ENCODE measurements at regions not wholly inside any gene's neighbourhood (a gene's known extent, or its start where the extent isn't known, plus 50 kb on each side); places are given as distances from the start of the nearest gene placed in this dataset.
"Not testable (repeated sequence)": the region's sequence is repeated elsewhere in the genome, so short reads cannot be mapped to it uniquely, and the experiment has no call there.

DNA sequence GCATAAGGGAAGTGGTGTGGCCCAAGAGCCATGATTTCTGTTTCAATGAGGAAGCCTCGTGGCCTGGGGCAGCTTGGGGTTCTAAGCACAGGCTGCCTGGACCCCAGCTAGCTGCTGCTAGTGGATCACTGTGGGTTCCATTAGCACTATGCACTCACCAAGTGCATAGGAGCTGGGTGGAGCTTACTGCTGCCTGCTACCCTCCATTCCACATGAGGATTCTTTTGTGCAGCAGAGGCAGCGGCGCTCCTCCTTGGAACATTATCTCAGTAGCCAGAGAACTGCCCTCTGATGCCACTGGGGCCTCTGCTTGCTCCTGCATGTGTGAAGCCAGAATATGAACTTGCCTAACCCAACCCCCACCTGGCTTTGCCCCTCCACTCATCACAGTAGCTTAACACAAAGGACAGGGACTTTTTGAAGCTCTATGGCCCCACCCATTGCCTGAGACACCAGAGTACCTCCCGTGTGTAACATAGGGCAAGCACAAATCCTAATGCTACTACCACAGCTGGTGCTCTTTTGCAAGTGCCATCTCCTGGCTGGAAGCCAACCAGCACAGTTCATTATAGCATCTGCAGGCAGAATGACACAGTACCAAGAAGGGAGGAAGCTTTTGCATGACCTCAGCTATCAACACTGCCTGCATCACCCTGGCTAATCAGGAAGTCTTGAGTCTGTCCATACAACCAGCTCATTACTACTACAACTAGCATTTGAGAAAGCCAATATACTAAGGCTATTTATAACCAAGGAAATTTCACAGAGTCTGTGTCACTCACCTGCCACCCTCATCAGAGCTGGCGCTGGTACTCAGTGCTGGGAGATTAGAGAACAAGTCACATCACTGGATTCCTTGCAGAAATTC is 297.0 kb upstream of the GULP1 start:
- DNase-seq (ENCODE audit: low spot score), result peak; percentile 32

- DNase-seq (ENCODE audit: low spot score), result no peak
Measured at GRCh38 chr2:187995556-187995955, 296.1 kb upstream of the GULP1 start.

DNA sequence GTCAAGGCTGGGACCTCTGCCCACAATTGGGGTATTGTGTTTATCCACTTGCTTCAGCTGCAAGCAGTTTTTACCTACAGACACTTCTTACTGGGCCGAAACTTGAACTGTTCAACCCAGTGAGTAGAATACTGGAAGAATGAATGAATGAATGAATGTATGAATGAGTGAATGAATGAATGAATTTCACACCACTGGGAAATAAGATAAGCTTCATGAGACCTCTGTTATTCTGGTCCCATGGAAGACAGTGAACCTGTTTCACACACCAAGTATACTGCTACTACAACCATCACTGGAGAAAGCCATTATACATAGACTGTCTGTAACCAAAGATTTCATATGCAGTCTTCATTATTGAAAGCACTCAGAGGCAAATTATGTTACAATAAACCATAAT is 295.0 kb upstream of the GULP1 start:
- no peak for DNase-seq (ENCODE audit: low spot score)

- no peak for DNase-seq (ENCODE audit: low spot score)
Measured at GRCh38 chr2:188000189-188000588, 291.5 kb upstream of the GULP1 start.

GRCh38 chr2:188003800-188004199 is 287.9 kb upstream of the GULP1 start:
- DNase-seq (ENCODE audit: low spot score), result no peak

- DNase-seq (ENCODE audit: low spot score), result no peak
Measured at GRCh38 chr2:188013767-188014166, 277.9 kb upstream of the GULP1 start.

DNA sequence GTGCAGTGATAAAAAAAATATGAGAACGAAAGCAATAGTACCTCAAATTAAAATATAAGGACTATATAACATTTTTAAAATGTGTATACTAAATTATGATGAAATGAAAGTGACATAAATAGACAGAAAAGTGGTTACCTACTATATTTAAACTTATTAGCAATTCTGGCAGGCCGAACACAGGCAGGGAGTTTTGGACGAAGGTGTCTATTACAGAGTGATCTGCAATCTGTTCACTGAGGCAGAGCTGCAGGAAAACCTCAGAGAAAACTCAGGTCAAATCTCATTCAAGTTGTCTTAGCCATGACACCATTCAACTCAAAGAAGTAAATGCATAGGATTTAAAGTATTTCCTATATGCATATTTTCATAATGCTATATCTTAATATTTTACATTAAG is 274.8 kb upstream of the GULP1 start:
- DNase-seq (ENCODE audit: low spot score), result no peak

DNA sequence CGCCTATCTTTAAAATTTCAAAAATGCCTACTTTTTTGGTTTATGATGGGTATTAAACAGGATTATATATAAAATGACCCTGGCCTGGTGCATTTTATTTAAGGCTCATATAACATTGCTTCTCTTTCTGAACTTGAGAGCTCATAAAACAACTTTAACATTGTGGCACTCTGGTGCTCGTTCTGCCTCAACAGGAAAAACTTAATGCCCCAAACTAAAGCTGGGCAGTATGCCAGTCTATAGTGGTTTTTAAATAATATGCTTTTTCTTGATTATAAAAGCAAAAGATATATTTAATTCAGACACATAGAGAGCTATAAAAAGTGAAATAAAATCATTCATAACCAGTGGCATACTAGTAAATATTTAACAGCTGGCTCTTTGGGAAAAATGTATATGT is 269.3 kb upstream of the GULP1 start:
- no peak for DNase-seq (ENCODE audit: low spot score)

- DNase-seq (ENCODE audit: low spot score), result no peak
Measured at GRCh38 chr2:188023035-188023434, 268.6 kb upstream of the GULP1 start.

DNA sequence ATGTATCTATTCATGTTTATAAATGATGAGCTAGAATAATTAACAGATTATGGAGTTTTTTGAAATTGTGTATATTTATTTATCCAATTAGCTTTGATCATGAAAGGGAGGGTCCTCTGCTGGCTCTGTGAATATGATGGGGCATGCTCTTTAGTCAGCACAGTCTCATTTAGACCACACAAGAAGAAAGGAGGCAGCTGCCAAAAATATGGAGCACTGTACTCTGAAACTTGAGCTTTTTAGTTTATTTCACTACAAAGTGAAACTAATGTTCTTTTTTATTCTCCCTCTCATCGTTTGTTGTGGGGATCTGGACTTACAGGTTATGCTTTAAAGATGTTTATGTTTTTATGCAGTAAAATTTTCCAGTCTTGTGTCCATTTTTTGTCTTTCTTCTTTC is 266.9 kb upstream of the GULP1 start:
- no peak for DNase-seq (ENCODE audit: low spot score)

GRCh38 chr2:188028739-188029138 is 262.9 kb upstream of the GULP1 start:
- no peak for DNase-seq (ENCODE audit: low spot score)

DNA sequence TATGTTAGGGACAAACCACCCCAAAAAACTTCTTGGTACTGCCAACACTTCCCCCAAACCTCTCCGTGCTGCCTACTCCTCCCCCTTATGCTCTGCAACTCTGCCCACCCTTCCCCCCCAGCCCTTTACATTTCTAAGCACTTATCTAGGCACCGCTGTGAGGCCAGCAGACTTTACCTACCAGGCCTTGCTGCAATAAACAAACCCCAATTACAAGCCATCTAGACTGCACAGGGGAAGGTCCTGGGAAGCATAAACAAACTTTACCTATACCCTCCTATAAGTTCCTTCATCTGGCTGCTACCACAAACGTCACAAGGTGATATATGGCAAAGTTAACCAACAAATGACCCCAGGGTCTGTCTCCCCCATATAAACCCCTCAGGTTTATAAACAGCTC is 259.4 kb upstream of the GULP1 start:
- no peak for DNase-seq (ENCODE audit: low spot score)

DNA sequence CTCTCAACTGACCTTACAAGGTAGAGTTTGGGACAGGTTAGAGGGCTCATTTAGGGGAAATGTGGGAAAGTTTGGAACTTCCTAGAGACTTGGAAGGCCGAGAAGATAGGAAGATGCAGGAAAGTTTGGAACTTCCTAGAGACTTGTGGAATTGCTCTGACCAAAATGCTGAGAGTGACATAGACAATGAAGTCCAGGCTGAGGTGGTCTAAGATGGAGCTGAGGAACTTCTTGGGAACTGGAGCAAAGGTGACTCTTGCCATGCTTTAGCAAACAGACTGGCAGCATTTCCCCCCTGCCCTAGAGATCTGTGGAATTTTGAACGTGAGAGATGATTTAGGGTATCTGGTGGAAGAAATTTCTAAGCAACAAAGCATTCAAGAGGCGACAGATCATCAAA is 258.9 kb upstream of the GULP1 start:
- no peak for DNase-seq (ENCODE audit: low spot score)

DNA sequence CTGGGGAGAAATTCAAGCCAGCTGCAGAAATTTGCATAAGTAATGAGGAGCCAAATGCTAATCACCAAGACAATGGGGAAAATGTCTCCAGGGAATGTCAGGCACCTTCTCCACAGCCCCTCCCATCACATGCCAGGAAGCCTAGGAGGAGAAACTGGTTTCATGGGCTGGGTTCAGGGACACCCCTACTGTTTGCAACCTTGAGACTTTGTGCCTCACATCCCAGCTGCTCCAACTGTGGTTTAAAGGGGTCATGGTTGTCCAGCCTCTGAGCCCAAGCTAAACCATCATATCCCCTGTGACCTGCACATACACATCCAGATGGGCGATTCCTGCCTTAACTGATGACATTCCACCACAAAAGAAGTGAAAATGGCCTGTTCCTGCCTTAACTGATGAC is 258.4 kb upstream of the GULP1 start:
- DNase-seq (ENCODE audit: low spot score), result not testable (repeated sequence)

DNA sequence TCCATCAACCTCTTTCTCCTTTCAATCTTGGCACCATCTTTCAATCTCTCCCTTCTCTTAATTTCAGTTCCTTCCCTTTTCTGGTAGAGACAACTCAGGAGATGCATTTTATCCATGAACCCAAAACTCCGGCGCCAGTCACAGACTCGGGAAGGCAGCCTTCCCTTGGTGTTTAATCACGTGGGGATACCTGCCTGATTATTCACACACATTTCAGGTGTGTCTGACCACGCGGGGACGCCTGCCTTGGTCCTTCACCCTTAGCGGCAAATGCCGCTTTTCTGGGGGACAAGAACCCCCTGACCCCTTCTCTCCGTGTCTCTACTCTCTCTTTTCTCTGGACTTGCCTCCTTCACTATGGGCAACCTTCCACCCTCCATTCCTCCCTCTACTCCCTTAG is 257.6 kb upstream of the GULP1 start:
- not testable (repeated sequence) for DNase-seq (ENCODE audit: low spot score)

GRCh38 chr2:188035377-188035776 is 256.3 kb upstream of the GULP1 start:
- DNase-seq (ENCODE audit: low spot score), result not testable (repeated sequence)

GRCh38 chr2:188036786-188037185 is 254.9 kb upstream of the GULP1 start:
- DNase-seq (ENCODE audit: low spot score), result not testable (repeated sequence)

DNA sequence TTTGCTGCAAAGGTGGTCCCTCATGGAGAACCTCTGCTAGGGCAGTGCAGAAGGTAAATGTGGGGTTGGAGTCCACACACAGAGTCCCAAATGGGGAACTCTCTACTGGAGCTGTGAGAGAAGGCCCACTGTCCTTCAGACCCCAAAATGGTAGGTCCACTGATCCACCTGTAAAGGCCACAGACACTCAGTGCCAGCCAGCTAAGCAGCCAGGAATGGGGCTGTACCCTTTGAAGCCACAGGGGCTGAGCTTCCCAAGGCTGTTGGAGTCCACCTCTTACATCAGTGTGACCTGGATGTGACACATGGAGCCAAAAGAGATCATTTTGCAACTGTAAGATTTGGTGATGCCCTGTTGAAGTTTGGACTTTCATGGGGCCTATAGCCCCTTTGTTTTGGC is 252.4 kb upstream of the GULP1 start:
- no peak for DNase-seq (ENCODE audit: low spot score)

GRCh38 chr2:188042412-188042811 is 249.3 kb upstream of the GULP1 start:
- no peak for DNase-seq (ENCODE audit: low spot score)

DNA sequence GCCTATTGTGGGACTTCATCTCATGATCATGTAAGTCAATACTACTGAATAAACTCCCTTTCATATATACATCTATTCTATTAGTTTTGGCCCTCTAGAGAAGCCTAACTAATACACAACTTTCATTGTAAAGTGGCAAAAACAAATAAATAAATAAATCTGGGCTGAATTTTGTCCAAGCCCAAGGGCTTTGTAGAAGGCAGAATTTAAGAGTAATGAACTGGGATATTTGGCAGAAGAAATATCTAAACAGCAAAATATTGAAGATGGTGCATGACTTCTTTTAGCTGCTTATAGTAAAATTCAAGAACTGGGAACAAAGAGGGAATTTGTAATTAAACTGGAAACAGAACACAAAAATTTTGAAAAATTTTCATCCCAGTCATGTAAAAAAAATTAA is 246.7 kb upstream of the GULP1 start:
- no peak for DNase-seq (ENCODE audit: low spot score)

- DNase-seq (ENCODE audit: low spot score), result no peak
Measured at GRCh38 chr2:188046437-188046836, 245.2 kb upstream of the GULP1 start.

- DNase-seq (ENCODE audit: low spot score), result no peak
Measured at GRCh38 chr2:188047735-188048134, 243.9 kb upstream of the GULP1 start.

- DNase-seq (ENCODE audit: low spot score), result no peak
Measured at GRCh38 chr2:188050726-188051125, 240.9 kb upstream of the GULP1 start.

DNA sequence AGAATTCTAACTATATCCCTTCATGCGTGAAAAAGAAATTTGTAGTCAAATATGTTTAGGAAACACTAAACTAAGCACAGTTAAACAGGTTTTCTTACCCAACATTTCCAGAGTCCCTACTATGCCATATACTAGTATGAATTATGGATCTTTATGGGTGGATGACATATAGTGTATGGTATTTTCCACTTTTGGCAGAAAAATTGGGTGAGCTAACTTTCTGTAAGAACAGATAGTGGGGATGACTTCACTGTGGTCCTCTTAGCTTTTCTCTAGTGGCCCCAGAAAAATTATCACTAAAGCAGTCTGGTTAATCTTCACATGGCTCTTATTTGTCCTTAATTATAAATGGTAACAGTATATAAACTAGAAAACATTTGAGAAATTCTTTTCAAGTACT is 240.0 kb upstream of the GULP1 start:
- DNase-seq (ENCODE audit: low spot score), result no peak
